ENCODE measurements at regions not wholly inside any gene's neighbourhood (a gene's known extent, or its start where the extent isn't known, plus 50 kb on each side); places are given as distances from the start of the nearest gene placed in this dataset.
"Not testable (repeated sequence)": the region's sequence is repeated elsewhere in the genome, so short reads cannot be mapped to it uniquely, and the experiment has no call there.

- DNase-seq (ENCODE audit: low read depth, low spot score); H3K9me2 ChIP-seq (ENCODE audit: insufficient read depth); H3K4me2 ChIP-seq (ENCODE audit: low read length); H3K4me1 ChIP-seq (ENCODE audit: control insufficient read depth in 1 of 2, insufficient read depth in 2 of 2, low read length in 2 of 2); RAD21 ChIA-PET (ENCODE audit: low non-redundant PET in 1 of 2, low total read pairs in 2 of 2, uncharacterized antibody in 2 of 2, unreplicated experiment in 2 of 2); POLR2A ChIA-PET; H3K36me3 ChIP-seq (ENCODE audit: control insufficient read depth in 1 of 2, insufficient read depth in 2 of 2, low read length in 2 of 2); CTCF ChIA-PET; intact Hi-C loops (cut with micrococcal nuclease); H3K9me3 ChIP-seq (ENCODE audit: control insufficient read depth in 1 of 2, insufficient read depth in 1 of 2, low read depth in 1 of 2, low read length in 2 of 2); ATAC-seq; H3K27me3 ChIP-seq (ENCODE audit: insufficient read depth, low read length); H3K27ac ChIP-seq (ENCODE audit: low read depth, low read length); H3K79me2 ChIP-seq (ENCODE audit: insufficient read depth, low read length); H3K9ac ChIP-seq (ENCODE audit: low read length); H3K4me3 ChIP-seq (replicated peaks in 1 of 2; ENCODE audit: low read depth in 1 of 2, low read length in 2 of 2); H2AFZ ChIP-seq (ENCODE audit: low read depth, low read length, poor library complexity, severe bottlenecking); H4K20me1 ChIP-seq (ENCODE audit: insufficient read depth); BruUV-seq (replicated peaks): not testable (repeated sequence)
These were observed 664.7 kb downstream of the SPATA31A6 start for GRCh38 chr9:42848156-42848555.

GRCh38 chr9:42850896-42851693 lies 667.6 kb downstream of the SPATA31A6 start:
- H2AFZ ChIP-seq (ENCODE audit: low read depth, low read length, poor library complexity, severe bottlenecking); H3K27ac ChIP-seq (ENCODE audit: low read depth, low read length); DNase-seq (ENCODE audit: low read depth, low spot score); POLR2A ChIA-PET; H3K79me2 ChIP-seq (ENCODE audit: insufficient read depth, low read length); CTCF ChIA-PET; H3K4me3 ChIP-seq (replicated peaks in 1 of 2; ENCODE audit: low read depth in 1 of 2, low read length in 2 of 2); intact Hi-C loops (cut with micrococcal nuclease); H3K4me1 ChIP-seq (ENCODE audit: control insufficient read depth in 1 of 2, insufficient read depth in 2 of 2, low read length in 2 of 2); RAD21 ChIA-PET (ENCODE audit: low non-redundant PET in 1 of 2, low total read pairs in 2 of 2, uncharacterized antibody in 2 of 2, unreplicated experiment in 2 of 2); H3K9me3 ChIP-seq (ENCODE audit: control insufficient read depth in 1 of 2, insufficient read depth in 1 of 2, low read depth in 1 of 2, low read length in 2 of 2); H3K36me3 ChIP-seq (ENCODE audit: control insufficient read depth in 1 of 2, insufficient read depth in 2 of 2, low read length in 2 of 2); ATAC-seq; H4K20me1 ChIP-seq (ENCODE audit: insufficient read depth); H3K9me2 ChIP-seq (ENCODE audit: insufficient read depth); H3K9ac ChIP-seq (ENCODE audit: low read length); H3K27me3 ChIP-seq (ENCODE audit: insufficient read depth, low read length); BruUV-seq (replicated peaks); H3K4me2 ChIP-seq (ENCODE audit: low read length): not testable (repeated sequence)

- H3K4me2 ChIP-seq (ENCODE audit: low read length); H3K9me3 ChIP-seq (ENCODE audit: control insufficient read depth in 1 of 2, insufficient read depth in 1 of 2, low read depth in 1 of 2, low read length in 2 of 2); intact Hi-C loops (cut with micrococcal nuclease); H3K4me3 ChIP-seq (replicated peaks in 1 of 2; ENCODE audit: low read depth in 1 of 2, low read length in 2 of 2); H3K4me1 ChIP-seq (ENCODE audit: control insufficient read depth in 1 of 2, insufficient read depth in 2 of 2, low read length in 2 of 2); POLR2A ChIA-PET; RAD21 ChIA-PET (ENCODE audit: low non-redundant PET in 1 of 2, low total read pairs in 2 of 2, uncharacterized antibody in 2 of 2, unreplicated experiment in 2 of 2); H3K27ac ChIP-seq (ENCODE audit: low read depth, low read length); H3K9me2 ChIP-seq (ENCODE audit: insufficient read depth); CTCF ChIA-PET; H3K27me3 ChIP-seq (ENCODE audit: insufficient read depth, low read length); H3K79me2 ChIP-seq (ENCODE audit: insufficient read depth, low read length); ATAC-seq; BruUV-seq (replicated peaks); H3K36me3 ChIP-seq (ENCODE audit: control insufficient read depth in 1 of 2, insufficient read depth in 2 of 2, low read length in 2 of 2); H3K9ac ChIP-seq (ENCODE audit: low read length); H4K20me1 ChIP-seq (ENCODE audit: insufficient read depth); H2AFZ ChIP-seq (ENCODE audit: low read depth, low read length, poor library complexity, severe bottlenecking); DNase-seq (ENCODE audit: low read depth, low spot score): not testable (repeated sequence)
These were observed 668.2 kb downstream of the SPATA31A6 start for GRCh38 chr9:42851701-42852100.

- CTCF ChIA-PET: not testable (repeated sequence)
These were observed 668.9 kb downstream of the SPATA31A6 start for GRCh38 chr9:42852133-42852930.

More at GRCh38 chr9:42852133-42852930, 668.9 kb downstream of the SPATA31A6 start:
- ATAC-seq; H3K9me3 ChIP-seq (ENCODE audit: control insufficient read depth in 1 of 2, insufficient read depth in 1 of 2, low read depth in 1 of 2, low read length in 2 of 2); H3K27me3 ChIP-seq (ENCODE audit: insufficient read depth, low read length); intact Hi-C loops (cut with micrococcal nuclease); H4K20me1 ChIP-seq (ENCODE audit: insufficient read depth); H3K27ac ChIP-seq (ENCODE audit: low read depth, low read length); H3K4me3 ChIP-seq (replicated peaks in 1 of 2; ENCODE audit: low read depth in 1 of 2, low read length in 2 of 2); POLR2A ChIA-PET; H3K9ac ChIP-seq (ENCODE audit: low read length); DNase-seq (ENCODE audit: low read depth, low spot score); BruUV-seq (replicated peaks); H3K79me2 ChIP-seq (ENCODE audit: insufficient read depth, low read length); H3K9me2 ChIP-seq (ENCODE audit: insufficient read depth); H3K36me3 ChIP-seq (ENCODE audit: control insufficient read depth in 1 of 2, insufficient read depth in 2 of 2, low read length in 2 of 2); H3K4me2 ChIP-seq (ENCODE audit: low read length); H2AFZ ChIP-seq (ENCODE audit: low read depth, low read length, poor library complexity, severe bottlenecking); H3K4me1 ChIP-seq (ENCODE audit: control insufficient read depth in 1 of 2, insufficient read depth in 2 of 2, low read length in 2 of 2); RAD21 ChIA-PET (ENCODE audit: low non-redundant PET in 1 of 2, low total read pairs in 2 of 2, uncharacterized antibody in 2 of 2, unreplicated experiment in 2 of 2): not testable (repeated sequence)

Data from HCT116 (cell line).